NCI-H1436 treated with DMSO at 0.1 percent for 48 hours (cell line): ENCODE measurements at regions not wholly inside any gene's neighbourhood (a gene's known extent, or its start where the extent isn't known, plus 50 kb on each side); places are given as distances from the start of the nearest gene placed in this dataset.
A peak's percentile ranks its signal among the peaks of the same experiment; 100 is the strongest.
"Not testable (repeated sequence)": the region's sequence is repeated elsewhere in the genome, so short reads cannot be mapped to it uniquely, and the experiment has no call there.

Source experiments
- DNase-seq: peaks from one replicate; lab custom pipeline; 2025; lab: John Stamatoyannopoulos, UW

DNA sequence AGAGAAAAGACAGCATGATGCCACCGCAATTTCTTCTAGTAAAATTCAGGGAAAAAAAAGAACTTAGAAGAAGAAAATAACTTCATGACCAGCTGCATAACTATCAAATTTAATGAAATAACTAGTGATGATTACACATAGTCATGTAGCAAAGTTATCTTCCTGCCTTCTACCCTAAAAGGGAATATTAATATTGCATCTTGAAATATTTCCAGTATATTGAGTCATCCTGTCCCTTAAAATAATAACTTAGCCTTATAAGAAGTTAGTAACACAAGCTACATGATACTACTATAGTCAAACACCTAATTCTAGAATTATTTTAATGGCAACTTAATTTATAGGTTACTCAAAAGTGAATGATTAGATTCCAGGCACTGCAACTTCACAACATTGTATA lies 289.2 kb downstream of the KLF12 start:
- DNase-seq = no peak

- DNase-seq = no peak
Observed at GRCh38 chr13:73842626-73843025, 291.6 kb downstream of the KLF12 start.

GRCh38 chr13:73842184-73842583 lies 292.0 kb downstream of the KLF12 start:
- DNase-seq = no peak

GRCh38 chr13:73837147-73837546 lies 297.1 kb downstream of the KLF12 start:
- no peak for DNase-seq

GRCh38 chr13:73835138-73835721 lies 299.0 kb downstream of the KLF12 start:
- peak; percentile 23 for DNase-seq

DNA sequence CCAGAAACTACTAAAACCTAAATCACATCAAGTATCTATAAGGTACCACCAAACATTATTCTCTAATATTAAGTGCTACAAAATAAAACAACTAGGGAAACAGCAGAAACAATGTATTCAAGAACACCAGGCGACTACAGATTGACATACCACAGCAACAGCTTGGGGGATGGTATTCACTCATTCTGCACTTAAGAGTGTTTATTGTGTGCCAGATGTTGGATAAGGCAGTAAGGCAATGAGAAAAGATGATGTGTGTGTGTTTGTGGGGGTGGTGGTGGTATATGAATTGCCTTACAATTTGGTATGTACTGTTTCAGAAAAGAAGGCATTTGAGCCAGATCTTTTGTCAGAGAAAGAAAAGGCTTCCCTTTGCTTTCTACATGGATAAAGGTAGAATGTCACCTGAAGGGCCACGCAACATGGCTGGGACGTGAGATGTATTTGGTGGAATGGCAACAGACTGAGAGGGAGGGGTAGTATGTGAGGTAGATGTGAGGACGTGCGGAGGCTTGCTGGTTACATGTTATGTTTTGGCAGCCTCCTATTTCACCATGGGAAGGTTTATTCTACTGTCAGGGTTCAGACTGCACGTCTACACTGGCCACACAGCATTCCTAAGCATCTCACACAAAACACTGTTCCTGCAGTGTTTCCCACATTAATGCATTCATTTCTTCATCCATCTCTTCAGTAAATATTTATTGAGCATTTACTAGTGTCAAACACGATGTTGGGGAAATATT lies 300.7 kb downstream of the KLF12 start:
- DNase-seq = no peak

GRCh38 chr13:73832825-73833224 lies 301.4 kb downstream of the KLF12 start:
- no peak for DNase-seq

DNA sequence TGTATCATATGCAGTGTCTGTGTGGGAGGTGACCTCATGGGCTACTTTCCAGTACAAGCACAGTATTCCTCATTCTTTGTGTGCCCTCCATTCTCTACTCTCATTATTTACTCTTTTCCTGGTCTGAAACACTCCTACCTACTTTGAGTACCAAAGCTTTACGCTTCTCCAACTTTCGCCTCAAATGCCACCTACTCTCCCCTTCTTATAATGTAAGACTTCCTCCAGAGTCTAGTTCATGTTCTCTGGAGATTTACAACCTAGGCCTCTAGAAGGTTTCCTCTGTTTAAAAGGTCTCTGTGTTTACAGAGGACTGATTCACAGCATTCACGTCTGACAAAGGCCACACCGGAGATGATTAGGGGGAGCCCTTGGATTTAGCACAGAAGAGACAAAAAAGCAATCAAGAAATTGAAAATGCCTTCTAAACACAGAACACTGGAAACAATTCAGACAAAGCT lies 302.0 kb downstream of the KLF12 start:
- DNase-seq = no peak

- DNase-seq = no peak
Observed at GRCh38 chr13:73829416-73829815, 304.8 kb downstream of the KLF12 start.

- no peak for DNase-seq
Observed at GRCh38 chr13:73828811-73829210, 305.4 kb downstream of the KLF12 start.

DNA sequence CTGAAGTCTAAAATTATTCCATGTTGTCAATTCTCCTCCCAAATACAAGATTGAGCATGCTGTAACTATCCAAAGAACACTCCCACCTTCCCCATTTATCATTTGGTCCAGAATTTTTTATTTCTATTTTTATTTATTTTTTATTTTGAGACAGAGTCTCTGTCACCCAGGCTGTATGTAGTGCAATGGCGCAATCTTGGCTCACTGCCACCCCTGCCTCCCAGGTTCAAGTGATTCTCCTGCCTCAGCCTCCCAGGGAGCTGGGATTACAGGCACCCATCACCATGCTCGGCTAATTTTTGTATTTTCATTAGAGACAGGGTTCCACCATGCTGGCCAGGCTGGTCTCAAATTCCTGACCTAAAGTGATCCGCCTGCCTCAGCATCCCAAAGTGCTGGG lies 306.8 kb downstream of the KLF12 start:
- DNase-seq = no peak

DNA sequence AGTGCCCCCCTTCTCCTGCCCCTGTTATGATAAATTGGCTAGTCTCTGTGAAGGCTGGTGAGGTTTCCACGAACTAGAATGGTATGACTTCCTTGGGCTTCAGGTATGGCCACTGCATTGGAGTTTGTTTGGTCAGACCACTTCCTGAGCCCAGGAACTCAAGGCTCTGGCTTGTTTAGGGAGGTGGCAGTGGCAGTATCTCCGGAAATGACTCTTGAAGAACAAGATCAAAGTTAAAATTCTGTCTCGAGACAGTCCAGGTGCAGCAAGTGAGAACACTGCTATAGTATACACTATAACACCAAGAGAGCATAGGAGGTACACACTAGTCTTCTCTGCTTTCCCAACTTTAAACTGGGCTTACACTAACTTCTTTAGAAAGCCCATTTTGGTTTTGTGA lies 309.1 kb downstream of the KLF12 start:
- DNase-seq = no peak

- no peak for DNase-seq
Observed at GRCh38 chr13:73822668-73823592, 311.3 kb downstream of the KLF12 start.

DNA sequence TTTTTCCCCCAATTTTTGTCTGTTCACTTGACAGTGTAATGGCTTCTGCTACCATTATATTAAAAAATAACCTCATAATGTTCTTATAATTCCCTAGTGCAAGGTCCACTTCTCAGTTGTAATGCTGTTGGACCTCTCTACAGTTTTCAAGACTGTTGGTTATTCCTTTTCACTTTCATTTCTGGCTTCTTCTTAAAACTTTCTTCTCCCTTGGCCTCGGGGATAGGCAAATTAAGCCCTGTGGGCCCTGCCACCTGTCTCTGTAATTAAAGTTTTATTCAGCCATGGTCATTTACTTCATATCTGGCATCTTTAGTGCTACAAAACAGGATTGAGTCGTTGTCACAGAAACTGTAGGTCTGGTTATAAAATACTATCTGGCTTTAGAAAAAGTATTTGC lies 313.5 kb downstream of the KLF12 start:
- no peak for DNase-seq

DNA sequence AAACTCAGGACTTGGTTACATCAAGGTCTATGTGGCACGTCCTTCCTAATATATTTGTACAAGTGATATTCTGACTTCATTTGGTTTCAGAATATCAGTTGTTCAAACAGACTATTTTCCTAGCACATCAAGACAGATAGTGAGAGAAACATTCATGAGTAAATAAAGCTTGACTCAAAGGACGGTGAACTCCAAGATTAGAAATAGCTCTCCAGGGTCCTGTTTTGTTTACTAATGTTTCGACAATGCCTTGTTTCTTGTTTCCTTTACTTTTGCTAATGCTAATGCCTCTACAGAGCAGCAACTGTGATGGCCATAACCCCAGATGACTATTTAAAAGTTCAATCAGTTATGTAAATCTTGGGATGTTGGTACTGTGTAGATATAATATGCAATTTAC lies 313.9 kb downstream of the KLF12 start:
- no peak for DNase-seq

DNA sequence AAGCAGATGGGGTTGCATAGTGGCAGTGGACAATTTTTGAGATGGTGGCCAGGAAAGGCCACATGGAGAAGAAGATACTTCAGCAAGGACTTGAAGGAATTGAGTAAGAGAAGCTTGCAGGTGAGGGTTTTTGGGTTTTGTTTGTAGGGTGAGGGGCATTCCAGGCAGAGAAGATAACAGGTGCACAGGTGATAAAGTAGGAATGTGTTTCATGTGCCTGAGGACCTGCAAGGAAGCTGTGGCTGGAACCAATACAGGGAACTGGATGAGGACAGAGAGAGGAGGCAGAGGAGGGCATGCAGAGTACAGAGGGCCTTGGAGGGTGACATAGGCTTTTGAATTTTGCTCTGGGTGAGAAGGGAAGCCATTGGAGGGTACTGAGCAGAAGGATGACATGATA lies 314.5 kb downstream of the KLF12 start:
- no peak for DNase-seq

- no peak for DNase-seq
Observed at GRCh38 chr13:73816702-73817101, 317.5 kb downstream of the KLF12 start.

GRCh38 chr13:73815796-73816195 lies 318.4 kb downstream of the KLF12 start:
- DNase-seq = no peak

DNA sequence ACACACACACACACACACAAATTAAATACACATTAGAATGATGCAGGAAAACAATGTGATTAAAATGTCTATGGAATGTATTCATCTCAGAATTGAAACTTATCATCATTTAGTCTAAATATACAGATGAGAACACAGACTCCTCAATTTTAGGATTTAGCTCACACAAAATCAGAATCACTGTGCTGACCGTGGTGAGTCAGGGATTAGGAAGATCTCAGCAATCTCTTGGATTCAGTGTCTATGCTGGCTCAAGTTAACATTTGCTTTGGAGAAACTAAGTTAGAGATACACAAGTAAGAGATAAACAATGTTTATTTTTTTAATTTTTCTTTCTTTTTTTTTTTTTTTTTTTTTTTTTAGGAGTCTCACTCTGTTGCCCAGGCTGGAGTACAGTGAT lies 323.6 kb downstream of the KLF12 start:
- DNase-seq = no peak

DNA sequence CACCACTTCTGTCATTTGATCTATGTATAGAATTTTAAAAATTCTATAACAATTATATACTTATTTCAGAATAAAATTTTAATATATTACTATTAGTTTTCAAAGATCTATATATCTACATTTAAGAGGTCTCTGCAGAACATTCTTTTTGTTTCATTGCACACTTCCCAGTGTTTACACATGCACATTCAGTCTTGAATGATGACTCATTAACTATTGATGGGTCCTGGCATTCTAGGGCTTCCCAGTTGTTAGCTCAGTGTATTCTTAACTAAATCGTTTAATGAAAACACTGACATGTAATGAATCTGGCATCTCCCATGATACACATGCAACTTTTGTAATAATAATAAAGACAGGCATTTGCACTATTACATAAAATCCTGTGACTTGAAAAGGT lies 324.6 kb downstream of the KLF12 start:
- no peak for DNase-seq

GRCh38 chr13:73808318-73808717 lies 325.9 kb downstream of the KLF12 start:
- no peak for DNase-seq

GRCh38 chr13:73805326-73805958 lies 328.8 kb downstream of the KLF12 start:
- not testable (repeated sequence) for DNase-seq
